Stimulated activated CD4-positive, alpha-beta T cell treated with anti-CD3 and anti-CD28 coated beads, Interleukin-12 subunit alpha, Interleukin-12 subunit beta, amount 100 ng/mL, for 4 hours (primary cell): ENCODE measurements at regions not wholly inside any gene's neighbourhood (a gene's known extent, or its start where the extent isn't known, plus 50 kb on each side); places are given as distances from the start of the nearest gene placed in this dataset.

Experiments used
- DNase-seq: peaks from one replicate; pipeline ENCODE4 v3.0.0-alpha.2; 2020

DNA sequence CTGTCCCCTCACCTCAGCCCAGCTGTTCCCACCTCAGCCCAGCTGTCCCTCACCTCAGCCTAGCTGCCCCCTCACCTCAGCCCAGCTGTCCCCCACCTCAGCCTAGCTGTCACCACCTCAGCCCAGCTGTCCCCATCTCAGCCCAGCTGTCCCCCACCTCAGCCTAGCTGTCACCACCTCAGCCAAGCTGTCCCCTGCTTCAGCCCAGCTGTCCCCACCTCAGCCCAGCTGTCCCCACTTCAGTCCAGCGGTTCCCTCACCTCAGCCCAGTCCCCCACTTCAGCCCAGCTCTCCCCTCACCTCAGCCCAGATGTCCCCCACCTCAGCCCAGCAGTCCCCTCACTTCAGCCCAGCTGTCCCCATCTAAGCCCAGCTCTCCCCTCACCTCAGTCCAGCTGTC lies 88.4 kb upstream of the CSF3R start:
- DNase-seq = no peak

- no peak for DNase-seq
These were observed 87.9 kb upstream of the CSF3R start for GRCh38 chr1:36570478-36571060.

DNA sequence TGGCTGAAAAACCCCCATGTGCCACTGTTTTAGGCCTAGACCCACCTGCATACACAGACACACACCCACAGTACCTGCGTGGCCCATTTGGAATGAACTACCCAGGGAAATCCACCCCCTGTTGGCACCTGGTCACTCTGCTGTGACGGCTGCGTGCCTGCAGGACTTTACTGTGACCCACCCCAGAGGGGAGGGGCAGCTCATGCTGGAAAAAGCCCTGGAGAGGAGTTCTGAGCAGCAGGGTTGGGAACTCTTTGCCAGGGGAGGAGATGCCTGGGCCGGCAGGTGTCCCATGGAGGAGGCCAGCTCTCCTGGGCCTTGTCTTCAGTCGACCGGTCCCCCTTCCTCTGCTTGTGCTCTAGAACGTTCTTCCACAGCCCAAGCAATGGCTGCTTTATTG lies 87.3 kb upstream of the CSF3R start:
- DNase-seq = no peak

- DNase-seq = no peak
These were observed 85.1 kb upstream of the CSF3R start for GRCh38 chr1:36567601-36568341.

DNA sequence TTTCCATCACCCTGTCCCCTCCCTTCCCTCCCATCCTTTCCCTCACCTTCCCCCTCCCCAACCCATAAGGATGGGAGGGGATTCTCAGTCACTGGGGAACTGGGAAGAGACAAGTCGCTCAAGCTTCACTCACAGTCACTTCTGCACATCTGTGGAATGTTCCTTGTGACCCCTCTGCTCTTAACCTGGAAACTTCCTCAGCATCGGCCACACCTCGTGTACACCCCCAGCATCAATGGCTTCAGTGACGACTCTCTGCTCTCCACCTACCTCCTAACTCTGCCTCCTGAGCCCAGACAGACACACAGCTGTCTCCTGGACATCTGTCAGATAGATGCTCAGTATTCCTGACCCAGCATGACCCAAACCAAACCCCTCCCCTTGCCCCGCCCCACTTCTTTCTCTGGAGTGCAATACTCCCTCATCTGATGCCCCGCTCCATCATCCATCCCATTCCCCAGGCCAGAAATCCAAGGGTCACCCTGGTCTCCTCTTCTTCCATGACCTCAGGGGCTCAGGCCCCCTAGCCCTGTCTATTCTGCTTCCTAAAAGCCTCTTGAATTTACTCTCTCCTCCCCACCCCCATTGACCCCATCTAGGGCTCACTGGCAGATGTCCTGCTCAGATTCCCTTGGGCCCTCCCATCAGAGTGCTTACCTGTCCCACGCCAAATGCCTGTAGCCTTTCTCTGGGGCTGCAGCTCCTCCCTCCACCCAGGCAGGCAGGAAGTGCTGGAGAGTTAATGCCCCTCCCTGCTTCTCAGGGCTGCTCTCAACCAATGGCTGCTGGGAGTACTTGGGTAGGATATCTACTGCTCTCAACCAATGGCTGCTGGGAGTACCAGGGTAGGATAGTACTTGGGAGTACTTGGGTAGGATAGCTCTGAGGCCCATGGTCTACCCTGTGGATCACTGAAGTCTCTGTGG lies 83.1 kb upstream of the CSF3R start:
- no peak for DNase-seq

DNA sequence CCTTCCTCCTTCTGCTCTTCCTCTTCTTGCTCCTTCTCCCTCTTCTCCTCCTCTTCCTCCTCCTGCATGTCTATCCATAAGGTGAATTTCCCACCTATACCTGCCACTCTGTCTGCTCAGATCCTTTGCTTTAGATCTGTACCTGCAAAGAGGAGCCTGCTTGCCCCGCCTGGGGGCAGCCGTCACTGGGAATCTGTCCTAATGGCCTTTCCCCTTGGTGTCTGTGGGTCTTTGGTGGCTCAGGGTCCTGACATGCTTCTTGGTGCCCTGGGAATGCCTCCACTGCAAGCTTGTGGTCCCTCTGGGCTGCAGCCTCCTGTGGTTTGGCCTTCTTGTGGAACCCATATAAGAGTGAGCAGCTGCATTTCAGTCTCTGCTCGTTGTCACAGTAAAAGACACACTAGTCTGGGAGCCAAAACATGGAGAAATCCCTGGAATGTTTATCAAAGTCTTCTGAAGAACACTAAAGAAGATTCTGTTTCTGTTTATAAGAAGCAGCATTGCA lies 79.5 kb upstream of the CSF3R start:
- DNase-seq = no peak

GRCh38 chr1:36561361-36561724 lies 78.6 kb upstream of the CSF3R start:
- no peak for DNase-seq

DNA sequence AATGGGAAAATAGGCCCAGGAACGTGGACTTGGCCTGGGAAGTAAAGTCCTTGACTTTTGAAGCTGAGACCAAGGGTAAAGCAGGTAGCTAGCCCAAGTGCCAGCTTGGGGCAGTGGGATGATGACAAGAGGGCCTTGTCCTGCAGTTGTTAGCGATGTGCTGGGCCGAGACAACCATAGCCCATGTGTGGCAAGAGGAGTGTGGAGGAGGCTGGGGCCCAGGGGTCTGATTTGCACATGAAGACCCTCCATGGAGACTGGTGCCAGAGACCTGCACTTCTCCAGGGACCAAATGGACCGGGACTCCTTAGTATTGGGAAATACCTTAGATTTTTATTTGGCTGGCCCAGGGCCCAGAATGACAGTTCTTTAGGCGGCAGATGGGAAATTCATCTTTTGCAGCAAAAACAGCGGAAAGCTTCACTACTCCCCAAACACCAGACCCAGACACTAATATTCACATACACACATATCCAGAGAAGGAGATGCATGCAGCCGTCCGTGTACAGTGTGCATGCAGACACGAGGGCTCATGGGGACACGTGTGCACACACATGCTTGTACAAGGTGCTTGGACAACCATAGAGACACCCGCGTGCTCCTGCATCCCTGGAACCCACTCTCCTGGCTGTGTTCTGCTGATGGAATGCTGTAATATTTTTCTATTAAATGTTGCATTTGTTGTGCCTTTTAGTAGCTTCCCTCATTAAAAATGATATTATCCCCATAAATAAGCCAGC lies 78.1 kb upstream of the CSF3R start:
- DNase-seq = no peak

DNA sequence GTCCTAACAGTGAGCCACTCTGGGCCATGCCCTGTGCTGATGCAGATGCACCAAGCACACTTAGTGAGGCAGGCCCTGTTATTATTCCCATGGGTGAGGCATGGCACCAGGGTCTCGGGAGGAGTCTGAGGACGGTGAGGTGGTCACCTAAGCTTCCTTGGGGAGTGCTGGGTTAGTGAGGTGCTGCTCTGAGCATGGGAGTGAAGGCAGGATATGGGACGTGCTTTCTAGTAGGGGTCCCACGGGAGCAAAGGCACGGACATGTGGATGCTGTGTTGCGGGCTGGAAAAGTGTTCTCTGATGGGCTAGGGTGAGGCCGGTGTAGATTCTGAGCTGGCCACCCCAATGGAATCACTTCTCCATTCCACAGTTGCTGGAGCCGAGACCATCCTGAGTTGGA lies 77.5 kb upstream of the CSF3R start:
- no peak for DNase-seq

- no peak for DNase-seq
These were observed 76.3 kb upstream of the CSF3R start for GRCh38 chr1:36559061-36559460.

- DNase-seq = no peak
These were observed 74.6 kb upstream of the CSF3R start for GRCh38 chr1:36557041-36558000.

GRCh38 chr1:36555041-36555440 lies 72.3 kb upstream of the CSF3R start:
- no peak for DNase-seq

GRCh38 chr1:36554323-36554628 lies 71.6 kb upstream of the CSF3R start:
- DNase-seq = no peak

DNA sequence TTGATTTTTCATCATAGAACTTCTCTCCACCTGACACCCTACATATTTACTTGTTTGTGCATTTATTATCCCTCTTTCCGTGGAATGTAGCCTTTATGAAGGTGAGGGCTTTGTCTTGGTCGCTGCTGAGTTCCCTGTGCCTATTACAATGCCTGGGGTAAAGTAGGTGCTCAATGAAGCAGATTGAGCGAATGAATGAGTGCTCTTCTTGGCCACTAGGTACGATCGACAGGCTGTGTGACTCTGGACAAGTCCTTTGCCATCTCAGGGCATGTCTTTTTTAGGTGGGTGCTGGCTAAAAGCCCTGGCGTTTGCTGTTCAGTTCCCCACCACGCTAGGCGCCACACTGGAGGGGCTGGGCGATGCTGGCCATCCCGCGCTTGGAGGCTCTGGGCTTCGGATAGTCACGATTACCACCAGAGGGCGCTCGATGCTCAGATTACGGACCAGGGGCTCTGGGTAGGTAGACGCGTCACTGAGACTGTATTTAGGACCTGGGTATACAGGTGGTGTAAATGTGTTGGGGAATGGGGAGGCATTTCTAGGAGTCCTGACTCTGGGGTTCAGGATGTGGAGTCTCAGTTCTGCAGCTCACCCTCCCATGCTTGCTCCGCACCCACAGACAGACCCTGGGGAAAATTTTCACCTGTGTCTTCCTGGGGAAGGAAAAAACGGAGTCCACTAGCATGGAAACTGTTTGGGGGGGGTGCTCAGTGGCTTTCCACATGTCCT lies 71.0 kb upstream of the CSF3R start:
- DNase-seq = peak; percentile 68

DNA sequence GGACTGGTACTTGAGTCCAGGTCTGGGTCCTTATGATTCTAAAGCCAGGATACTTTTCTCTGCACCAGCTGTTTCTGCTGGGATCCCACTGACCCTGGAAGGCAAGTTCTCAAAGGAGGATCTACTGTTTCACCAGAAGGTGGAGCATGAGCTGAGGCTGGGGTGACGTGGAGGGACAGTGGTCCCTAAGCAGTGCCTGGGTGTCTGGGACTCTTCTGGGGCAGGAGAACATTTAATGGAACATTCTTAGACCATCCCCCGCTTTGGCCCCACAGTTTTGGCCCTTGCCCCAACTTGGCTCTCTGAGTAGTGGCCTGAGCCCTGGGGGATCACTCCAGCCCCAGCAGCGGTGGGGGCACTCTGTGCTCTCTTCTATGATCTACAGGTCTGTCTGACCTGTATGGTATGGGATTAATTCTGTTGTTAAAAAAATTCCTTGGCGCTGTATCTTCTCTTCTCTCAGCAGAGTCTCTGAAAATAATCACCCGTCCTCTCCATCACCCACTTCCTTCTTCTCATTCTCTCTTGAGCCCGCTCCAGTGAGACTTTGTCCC lies 60.3 kb upstream of the CSF3R start:
- DNase-seq = no peak

DNA sequence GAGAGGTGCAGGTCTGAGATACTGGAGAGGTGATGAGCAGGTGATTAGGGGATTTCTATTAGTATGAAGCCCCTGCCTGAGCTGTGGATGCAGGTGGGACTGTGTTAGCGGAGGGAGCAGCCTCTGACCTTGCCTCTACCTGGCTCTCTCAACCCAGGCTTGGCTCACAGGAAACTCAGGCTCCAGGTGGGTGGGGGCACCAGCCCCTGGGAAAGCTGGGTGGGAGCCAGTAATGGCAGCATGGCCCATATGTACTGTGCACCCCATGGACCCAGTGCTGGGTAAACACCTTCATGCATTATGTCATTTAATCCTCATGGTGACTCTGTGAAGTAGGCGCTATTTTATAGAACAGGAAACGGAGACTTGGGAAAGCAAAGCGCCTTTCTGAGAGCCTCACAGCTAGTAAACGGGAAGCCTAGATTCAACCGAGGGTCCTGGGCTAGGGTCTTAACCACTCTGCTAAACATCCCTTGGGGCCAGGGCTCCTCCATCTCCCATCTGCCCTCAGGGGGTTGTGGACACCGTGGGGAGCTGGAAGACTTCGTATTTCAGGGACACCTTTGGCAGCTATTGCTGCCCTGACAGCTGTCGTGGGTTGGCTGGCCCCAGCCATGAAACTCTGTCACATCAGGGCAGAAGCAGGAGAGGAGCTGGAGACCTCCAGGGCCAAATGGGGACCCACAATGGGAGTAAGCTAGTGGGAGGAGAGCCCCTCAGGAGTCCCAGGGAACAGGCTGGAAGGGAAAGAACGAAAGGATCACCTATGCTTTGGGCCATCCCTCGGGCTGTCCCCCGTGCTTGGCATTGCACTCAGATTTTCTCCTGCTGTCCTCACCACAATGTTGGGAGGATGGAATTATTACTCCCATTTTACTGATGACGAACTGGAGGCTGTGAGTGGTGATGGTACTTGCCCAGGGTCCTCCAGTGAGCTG lies 59.6 kb upstream of the CSF3R start:
- DNase-seq = no peak

GRCh38 chr1:36540056-36540455 lies 57.3 kb upstream of the CSF3R start:
- DNase-seq = no peak

DNA sequence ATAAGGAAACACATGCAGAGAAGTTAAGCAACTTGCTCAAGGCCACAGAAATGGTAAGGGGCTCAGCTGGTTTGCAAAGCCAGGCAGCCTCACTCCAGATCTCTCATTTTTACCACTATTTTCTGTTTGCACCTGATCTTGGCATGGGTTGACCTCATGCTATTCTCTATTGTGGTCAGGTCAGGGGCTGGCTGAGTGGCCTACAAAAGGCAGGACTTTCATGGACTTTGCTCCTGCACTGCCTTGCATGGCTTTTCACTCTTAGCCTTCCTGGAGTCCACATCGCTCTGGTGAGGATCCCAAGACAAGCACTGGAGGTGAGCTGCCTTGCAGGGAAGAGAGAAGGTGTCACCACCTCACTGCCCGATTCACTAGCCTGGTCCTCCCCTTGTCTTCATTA lies 56.8 kb upstream of the CSF3R start:
- no peak for DNase-seq

DNA sequence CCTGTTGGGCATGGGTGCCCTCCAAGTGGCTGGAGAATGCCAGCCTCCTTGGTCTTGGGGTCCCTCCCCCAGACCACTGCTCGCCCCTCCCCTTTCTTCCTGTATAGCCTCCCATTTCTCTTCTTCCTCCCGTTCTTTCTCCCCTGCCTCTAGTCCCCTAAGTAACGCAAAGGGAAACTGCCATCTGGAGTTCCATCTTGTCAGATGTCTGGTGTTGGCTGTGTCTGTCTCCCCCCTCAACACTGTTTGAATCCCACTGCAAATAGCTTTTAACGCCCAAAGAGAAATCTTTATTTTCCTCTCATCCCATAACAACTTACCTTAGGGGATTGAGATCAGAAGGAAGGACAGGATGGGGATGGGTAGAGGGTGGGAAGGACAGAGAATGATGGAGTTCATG lies 55.3 kb upstream of the CSF3R start:
- DNase-seq = no peak
